Right hindlimb (tissue), 1 donor: ENCODE measurements at regions not wholly inside any gene's neighbourhood (a gene's known extent, or its start where the extent isn't known, plus 50 kb on each side); places are given as distances from the start of the nearest gene placed in this dataset.
A peak's percentile ranks its signal among the peaks of the same experiment; 100 is the strongest.

ENCODE experiments used
- DNase-seq: peaks from one replicate; pipeline ENCODE4 v3.0.0-alpha.2; 2018

DNA sequence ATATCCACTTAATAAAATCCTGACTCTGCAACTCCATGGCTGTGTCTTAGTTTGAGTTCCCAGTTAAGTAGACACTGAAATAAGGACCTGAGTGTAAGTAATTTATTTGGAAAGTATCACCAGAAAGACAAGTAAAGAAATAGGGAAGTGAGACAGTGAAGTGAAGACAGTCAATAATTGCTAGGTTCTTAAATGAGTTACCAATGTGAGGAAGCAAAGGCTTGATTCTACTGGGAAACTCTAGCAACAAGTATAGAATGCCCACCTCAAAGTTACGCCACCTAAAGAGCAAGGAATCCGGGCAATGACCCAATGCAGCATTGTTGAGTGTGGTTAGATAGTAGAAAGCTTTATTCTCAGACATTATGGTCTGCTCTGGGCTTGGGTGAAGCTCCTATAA lies 383.9 kb downstream of the TLR4 start:
- DNase-seq, result no peak

DNA sequence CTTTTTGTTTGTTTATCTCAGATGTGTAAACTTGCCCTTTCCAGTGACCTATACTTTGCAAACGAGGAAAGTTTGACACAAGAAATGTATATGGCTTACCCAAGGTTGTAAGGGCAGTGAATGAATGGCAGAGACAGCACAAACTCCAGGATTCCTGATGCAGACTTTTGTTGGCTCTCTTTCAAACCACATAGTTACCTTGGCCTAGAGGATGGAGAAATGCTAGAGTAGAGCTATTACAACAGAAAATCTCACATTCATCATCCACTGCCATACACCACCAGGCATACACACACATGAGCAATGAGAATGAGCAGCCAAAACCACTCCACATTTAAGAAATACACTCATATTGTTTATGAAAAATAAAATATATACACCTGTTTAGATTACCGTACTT lies 387.0 kb downstream of the TLR4 start:
- no peak for DNase-seq

DNA sequence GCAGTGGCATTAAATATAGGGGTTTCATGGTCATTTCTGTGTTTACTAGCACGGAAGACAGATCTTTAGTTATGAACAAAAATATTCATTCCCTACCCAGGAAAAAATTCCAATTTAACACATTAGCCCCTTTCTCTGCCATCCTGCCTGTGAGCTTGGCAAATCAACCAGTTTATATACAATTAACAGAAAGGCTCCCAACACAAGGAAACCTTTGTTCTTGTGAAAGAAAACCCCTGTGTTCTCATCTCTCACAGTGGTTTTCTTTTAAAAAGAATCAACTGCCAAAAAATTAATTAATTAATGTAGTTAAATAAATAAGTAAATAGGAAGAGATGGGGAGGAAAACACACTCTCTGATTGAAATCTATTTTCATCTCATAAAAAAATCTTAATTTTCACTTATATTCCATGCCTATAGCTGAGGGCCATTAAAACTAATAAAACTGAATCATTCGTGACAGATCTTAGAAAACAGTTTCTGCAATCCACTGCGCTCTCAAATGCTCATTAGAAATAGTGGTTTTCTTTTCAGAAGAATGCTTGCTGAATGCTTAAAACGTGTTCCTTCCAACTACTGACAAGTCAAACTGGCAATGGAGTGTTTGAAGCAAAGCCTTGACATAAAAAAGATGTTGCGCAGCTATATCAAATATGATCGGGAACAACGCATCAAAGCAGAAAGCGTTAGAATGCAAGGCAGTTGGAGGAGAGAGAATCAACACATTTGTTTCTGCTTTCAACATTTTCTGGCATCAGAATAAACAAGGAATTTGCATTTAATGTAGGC lies 387.7 kb downstream of the TLR4 start:
- no peak for DNase-seq

DNA sequence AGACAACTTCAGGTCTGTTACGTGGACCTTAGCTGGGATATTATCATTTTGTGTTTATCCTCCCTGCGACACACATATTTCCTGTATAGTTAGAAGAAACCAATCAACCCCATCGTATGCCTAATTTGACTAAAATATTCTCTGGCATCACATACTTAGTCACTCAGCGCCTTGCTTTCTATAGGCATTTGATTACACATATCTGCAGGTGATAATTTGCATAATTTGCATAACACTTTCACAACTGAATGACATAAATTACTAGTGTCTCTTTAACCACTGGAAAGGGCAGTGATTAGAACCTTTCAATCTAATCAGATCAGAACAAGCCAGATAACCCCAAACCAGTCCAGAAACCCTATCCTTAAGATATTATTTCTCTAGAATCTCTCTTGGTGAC lies 390.2 kb downstream of the TLR4 start:
- no peak for DNase-seq

DNA sequence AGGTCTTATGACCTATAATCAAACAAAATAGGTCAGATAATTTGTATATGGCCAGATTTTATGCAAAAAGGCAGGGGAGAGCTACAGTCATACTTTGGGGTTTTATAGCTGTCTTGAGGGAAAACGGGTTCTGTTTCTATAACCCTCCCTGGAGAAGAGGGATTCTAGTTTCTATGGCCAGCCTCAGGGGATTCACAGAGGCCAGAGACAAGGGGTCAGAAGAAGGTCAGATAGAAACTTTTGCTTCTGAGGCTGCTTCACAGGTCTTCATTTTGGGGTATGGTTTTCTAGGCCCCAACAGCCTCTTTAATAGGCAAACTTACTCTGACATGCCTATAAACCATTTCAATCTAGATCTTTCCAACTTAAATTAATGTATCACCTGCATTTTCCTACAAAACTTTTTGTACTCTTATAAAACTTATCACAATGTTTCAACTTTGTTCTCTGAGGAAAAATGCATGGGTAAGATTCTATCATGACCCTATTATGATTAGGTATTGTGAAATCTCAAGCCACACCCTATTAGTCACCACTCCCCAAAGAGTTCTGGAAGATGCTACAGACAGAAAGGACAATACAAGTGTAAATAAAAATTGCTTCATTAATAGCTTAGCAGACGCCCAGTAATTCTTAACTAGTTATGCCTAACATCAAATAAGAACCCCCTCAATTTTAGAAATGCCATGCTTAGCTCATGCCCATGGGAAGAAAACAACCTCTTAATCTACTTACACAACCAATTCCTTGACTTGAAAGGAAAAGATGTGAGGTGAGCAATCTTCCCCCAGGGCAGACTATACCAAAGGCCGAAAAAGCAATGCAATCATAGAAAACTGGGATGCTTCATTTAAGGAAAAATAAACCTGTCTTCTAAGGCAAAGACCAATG lies 396.6 kb downstream of the TLR4 start:
- DNase-seq, result no peak

DNA sequence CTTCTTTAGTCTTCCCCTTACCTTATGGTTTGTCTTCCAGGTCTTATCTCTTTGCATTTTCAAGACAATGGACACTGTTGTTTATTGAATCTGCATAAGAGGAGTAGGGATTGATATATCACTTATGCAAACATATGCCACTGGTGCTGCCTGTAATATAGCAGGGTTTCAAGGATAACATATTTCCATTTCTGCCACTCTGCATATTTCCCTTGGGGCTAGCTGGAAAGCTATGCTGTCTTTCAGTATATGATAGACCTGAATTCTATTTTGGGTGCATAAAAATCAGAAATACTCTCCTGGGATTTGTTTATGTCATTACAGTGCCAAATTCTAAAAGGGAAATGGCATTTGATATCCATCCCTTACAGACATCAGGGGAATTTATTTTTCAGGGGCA lies 400.2 kb downstream of the TLR4 start:
- no peak for DNase-seq

DNA sequence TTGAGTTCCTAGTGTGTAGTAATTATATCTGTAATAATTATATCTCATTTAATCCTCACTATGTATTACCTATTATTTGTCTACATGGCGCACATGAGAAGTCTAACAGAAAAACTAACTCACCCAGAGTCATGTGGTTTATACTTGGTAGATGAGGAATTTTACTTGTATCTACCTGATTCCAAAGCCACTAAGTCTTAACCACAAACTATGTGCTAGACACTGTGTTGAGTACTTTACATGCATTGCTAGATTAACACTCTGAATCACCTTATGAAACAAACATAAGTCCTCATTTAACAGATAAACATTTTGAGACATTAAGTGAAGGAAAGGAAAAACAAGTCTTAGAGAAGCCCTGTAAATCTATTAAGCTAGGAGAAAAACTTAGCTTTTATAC lies 404.8 kb downstream of the TLR4 start:
- DNase-seq, result no peak

DNA sequence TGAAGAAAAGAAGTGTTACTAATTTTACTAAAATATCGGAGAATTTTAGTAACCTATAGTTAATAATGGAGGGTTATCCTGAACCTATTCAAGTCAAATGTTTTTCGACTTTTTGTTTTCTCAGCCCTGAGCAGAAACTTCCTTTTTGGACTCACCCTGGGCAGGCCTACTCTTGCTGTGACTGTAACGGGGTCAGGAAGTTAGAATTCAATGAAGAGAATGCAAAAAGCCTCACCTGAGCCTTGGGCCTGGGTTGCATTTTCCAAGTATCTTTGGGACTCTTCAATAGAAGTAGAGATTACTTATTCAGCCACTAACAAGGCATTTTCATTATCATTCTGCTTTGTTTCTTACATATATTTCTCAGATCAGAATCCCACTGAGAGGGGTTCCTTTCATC lies 405.3 kb downstream of the TLR4 start:
- DNase-seq, result no peak

DNA sequence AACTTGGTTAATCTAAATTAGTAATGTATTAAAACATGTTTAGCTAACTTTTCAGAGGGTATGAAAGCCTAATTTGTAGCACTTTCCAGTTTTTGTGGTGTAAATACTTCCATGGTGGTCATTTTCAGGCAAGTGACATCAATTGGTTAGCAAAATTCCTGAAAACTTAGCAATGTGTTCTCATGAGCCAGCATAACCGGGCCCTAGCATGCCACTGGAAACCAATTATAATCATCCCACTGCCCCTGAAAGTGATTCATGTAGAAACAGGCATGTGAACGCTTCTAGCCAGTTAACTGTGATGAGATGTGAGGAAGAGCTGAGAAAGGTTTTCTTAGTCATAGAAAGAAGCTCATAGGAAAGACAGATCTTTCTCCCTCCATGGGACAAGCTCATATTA lies 417.2 kb downstream of the TLR4 start:
- DNase-seq, result no peak

DNA sequence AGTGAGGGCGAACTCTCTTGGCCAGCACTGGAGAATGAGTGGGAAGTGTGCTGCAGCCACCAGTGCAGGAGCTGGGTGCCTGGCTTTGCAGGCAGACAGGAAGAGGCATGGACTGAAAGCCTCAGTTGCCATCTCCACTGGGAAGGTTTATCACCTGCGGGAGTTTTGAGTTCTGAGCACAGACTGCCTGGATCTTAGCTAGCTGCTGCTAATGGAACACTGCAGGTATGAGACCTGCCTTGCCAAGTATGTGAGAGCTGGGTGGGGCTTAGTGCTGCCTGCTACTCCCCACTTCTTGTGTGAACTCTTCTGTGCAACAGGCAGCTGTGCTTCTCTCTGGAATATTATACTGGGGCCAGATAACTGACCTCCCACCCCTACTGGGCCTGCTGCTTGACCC lies 424.1 kb downstream of the TLR4 start:
- DNase-seq, result no peak

DNA sequence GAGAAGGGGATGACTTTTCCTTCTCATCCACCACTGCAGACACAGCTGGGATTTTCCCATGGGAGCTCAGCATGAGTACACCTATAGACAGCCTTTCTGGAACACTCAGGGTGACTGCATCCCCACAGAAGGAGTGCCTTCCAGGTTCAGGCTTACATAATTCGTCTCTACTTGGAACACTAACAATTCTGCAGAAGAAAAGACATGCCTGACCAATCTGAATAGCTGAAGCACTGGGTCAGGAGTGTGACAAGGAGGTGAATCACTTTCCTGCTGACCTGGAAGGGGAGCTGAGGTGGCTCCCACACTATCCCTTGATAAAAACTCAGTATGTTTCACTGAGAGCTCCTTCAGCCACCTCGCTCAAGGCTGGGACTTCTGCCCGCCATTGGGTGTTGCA lies 425.3 kb downstream of the TLR4 start:
- DNase-seq, result no peak

DNA sequence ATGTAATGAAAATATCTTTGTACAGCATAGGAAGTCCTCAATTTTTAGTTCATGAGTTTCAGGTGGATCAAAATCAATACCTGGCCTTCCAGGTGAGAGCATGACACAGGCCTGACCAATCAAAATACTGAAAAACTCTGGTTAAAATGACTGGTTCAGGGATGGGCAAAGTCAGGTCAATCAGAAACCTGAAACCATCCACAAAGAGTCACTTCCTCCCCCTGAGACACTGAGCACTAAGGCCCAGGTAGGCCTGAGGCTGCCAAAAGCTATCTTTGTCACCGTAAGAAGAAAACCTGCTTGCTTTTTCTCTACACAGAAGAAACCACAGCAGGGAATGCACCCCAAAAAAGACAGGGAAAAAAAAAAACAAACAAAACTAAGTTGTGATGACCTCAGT lies 444.8 kb downstream of the TLR4 start:
- no peak for DNase-seq

DNA sequence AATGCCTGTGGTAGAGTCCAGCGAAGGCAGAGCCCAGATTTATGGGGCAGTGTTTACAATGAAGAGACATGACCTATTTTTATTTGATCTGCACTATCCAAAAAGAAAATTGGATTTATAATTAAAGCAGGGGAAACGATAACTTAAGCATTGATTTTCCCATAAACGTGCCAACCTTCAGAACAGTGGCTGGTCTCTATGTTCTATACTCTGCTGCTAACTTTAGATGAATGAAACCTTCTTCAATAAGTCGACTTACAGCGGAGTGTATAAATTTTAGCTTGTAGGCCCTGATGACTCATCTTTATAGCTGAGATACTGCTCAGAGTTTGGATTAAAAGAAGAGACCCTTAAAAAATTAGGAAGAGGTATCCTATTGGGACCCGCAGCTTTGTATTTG lies 452.6 kb downstream of the TLR4 start:
- DNase-seq, result no peak

DNA sequence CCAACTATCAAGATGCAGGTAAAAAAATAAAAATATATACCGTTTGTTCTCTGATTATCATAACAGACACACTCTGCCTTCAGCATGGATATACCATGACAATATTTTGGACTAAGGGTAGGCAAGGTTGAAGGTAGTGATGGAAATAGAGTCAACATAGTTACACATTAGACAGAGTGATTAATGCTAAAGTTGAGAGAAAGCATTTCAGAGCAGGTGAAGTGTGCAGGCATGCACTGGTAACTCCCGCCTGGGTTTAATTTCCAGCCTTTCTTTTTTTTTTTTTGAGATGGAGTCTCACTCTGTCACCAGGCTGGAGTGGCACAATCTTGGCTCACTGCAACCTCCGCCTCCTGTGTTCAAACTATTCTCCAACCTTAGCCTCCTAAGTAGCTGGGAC lies 458.5 kb downstream of the TLR4 start:
- DNase-seq, result no peak

DNA sequence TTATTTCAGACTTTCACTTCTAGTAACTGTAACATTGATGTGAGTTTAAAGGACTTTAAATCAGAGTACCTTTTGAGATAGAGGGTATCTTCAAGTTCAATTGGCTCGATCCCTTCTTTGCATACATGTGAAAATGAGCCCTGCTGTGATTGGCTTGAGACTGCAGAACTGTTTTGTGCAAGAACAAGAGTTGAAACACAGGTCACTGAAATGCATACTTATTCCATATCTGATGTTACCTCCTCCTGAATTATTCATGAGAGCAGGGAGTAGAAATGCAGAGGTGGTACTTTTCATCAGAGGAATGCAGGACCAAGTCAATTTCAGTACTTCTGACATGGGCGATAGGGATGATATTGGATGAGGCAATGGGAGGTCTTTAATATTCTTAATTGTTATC lies 459.5 kb downstream of the TLR4 start:
- DNase-seq, result no peak

DNA sequence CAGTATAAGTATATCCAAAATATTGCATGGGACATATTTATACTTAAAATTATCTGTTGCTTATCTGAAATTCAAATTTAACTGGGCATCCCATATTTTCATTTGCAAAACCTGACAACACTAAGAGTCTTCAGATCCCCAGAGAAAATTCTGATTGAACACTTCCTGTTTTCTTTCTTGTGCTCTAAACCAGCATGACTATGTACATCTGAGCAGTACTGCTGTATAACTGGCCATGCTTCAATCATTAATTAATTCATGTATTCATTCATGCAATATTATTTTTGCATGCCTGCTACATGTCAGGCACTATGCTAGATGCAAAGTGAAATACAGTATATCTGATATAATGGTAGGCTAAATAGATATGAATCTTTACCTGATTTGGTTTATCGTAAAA lies 461.2 kb downstream of the TLR4 start:
- DNase-seq, result no peak

DNA sequence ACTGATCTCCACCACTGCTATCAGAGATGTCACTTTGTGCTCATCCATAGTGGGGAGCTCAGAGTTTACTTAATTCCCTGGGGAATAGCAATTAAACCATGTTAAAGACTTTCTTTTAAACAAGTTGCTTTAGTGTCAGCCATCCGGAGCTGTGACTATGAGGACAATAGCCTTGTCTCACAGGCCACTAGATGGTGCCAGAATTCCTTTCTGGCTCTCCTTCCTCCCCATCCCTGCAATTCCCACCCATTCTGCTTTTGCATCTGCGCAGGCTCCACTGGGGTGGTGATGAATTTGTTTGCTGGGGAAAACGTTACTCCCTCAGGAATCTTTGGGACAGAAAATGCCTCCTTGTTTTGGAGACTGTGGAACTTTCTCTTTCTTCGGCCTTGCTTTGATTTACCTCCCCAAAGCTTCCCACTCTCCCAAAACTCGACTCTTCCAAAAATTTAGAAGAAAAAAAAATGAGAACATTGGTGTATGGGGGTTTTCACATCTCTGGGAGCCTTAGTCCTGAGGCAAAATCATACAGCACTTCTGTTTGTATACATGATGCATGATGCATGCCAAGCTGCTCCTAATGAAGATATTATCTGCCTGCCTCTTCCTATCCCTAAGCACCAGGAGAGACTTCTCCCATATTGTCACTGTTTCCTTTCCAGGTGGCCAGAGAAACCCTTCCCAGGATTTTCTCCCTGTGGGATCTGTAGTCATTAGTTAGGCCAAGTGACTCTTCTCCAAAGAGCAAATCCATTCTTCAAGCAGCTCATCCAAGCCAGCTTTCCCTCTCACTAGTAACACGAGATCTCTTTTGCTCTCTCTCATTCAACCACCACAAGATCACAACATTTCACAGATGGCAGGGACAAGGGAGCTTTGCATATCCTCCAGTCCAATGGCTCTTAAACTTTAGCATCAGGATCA lies 466.1 kb downstream of the TLR4 start:
- DNase-seq, result peak; percentile 66

DNA sequence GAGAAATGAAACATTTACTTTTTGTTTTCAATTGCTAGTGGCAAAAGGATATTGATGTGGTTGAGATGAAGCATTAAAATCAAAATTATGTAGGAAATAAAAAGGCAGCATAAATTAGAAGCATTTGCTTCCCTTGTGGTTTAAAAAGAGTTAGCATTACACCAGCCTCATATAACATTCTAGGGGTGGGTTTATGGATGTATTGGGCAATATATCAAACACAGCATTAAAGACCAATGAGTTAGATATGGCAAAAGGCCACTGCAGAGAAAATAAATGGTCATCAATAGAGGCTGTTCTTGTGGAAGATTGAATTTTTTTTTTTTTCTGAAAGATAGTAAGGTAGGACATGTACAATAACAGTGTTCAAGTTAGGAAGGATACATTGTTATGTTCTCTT lies 473.0 kb downstream of the TLR4 start:
- no peak for DNase-seq

DNA sequence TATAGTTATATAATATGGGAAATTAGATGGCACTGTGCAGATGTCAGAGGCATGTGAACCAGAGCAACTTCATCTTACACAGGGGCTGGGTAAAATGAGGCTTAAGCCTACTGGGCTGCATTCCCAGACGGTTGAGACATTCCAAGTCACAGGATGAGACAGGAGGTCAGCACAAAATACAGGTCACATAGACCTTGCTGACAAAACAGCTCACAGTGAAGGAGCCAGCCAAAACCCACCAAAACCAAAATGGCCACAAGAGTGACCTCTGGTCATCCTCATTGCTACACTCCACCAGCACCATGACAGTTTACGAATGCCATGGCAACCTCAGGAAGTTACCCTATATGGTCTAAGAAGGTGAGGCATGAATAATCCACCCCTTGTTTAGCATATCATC lies 479.4 kb downstream of the TLR4 start:
- no peak for DNase-seq

DNA sequence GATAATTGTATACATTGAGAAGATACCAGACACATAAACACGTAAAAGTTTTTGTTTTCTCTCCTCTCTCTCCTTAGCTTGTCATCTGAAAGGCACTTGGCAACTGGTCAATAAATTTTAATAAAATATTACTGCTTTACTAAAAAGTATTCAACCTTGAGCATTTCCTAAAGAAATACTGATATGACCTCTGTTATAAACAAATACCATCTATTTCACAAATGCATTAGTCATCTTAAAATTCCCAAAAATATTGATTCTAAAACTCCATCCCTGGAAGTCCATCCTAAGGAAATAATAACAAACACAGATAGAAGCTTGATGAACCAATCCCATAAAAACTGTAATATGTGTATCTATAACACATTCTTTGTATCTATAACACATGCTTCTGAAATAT lies 483.2 kb downstream of the TLR4 start:
- DNase-seq, result no peak

DNA sequence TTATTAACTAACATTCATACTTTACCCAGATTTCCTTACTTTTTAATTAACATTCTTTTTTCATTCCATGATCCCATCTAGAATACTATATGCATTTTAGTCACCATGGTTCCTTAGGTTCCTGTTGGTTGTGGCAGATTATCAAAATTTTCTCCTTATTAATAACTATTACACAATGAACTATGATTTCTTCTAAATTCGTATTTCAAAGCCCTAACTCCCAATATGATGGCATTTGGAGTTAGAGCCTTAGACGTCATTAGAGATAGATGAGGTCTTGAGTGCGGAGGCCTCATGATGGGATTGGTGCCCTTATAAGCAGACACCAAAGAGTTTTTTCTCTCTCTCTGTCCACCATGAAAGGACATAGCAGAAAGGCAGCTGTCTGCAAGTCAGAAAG lies 485.4 kb downstream of the TLR4 start:
- DNase-seq, result no peak

DNA sequence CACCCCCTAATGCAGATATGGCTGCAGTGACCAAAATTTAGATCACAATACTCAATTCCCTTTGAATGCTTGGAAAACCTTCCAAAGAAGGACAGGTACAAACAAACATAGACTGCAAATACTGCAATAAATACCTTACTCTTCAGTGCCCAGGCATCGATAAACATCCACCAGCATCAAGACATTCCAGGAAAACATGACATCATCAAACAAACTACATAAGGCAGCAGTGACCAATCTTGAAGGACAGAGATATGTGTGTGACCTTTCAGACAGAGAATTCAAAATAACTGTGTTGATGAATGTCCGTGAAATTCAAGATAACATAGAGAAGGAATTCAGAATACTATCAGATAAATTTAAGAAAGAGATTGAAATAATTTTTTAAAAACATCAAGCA lies 488.6 kb downstream of the TLR4 start:
- DNase-seq, result no peak

DNA sequence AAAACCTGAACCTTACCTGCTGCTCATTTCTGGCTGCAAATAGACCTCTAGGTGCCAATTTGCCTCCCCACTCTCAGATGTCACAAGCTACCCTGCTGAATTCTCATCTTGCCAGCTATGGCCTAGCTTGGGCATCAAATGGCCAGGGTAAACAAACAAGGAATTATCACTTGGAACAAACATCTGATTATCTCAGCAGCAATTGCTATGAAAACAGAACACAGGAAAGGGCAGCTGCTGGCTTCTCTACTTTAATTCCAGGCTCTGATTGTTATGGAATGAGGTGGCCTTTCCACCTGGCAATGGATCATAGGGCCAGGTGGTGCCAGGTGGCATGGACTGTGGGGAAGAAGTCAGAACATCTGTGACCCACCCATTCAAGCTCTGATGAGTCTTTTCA lies 505.1 kb downstream of the TLR4 start:
- DNase-seq, result no peak
